ENCODE measurements at regions not wholly inside any gene's neighbourhood (a gene's known extent, or its start where the extent isn't known, plus 50 kb on each side); places are given as distances from the start of the nearest gene placed in this dataset.
"Not testable (repeated sequence)": the region's sequence is repeated elsewhere in the genome, so short reads cannot be mapped to it uniquely, and the experiment has no call there.

DNA sequence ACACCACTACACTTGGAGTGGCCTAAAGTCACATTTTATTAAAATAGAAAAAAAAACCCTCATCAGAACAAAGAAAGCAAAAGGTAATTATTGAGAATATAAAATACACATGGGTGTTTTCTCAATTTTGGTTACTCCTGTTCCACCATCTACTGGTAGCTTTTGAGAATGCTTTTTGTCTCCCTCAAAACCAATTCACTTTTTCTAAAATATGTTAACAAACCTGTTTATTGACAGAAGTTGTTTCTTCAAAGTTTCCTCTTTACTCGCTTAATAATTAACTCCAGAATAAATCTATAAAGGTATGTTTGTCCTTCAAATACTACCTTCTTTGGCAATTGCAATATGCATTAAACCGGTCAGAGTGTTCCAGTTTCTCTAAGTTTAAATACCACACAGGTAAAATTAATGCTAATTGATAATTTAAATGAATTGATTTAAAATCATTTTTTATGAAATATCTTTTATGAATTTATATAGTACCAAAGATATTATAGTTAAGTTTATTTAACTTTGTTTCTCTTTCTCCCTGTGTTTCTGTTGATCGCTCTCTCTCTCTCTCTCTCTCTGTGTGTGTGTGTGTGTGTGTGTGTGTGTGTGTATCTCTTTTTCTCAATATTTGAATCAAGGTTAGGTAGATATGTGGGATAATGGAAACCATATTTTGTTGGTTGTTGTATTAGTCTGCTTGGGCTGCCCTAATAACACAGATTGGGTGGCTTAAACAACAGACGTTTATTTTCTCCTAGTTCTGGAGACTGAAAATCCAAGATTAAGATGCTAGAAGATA is 487.4 kb downstream of the PRDM9 start:
- DNase-seq: no peak

- no peak for DNase-seq
Measured at GRCh38 chr5:23996525-23996924, 489.1 kb downstream of the PRDM9 start.

GRCh38 chr5:24005384-24005783 is 498.0 kb downstream of the PRDM9 start:
- no peak for DNase-seq

- not testable (repeated sequence) for DNase-seq
Measured at GRCh38 chr5:24017710-24018109, 510.3 kb downstream of the PRDM9 start.

DNA sequence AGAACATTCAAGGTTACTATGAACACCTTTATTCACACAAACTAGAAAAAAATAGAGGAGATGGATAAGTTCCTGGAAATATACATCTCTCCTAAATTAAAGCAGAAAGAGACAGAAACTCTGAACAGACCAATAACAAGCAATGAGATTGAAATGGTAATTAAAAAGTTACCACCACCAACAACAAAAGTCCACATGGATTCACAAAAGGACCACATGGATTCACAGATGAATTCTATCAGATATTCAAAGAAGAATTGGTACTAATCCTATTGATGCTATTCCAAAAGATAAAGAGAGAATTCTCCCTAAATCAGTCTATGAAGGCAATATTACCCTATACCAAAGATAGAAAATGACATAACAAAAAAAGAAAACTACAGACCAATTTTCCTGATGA is 518.9 kb downstream of the PRDM9 start:
- DNase-seq: no peak

DNA sequence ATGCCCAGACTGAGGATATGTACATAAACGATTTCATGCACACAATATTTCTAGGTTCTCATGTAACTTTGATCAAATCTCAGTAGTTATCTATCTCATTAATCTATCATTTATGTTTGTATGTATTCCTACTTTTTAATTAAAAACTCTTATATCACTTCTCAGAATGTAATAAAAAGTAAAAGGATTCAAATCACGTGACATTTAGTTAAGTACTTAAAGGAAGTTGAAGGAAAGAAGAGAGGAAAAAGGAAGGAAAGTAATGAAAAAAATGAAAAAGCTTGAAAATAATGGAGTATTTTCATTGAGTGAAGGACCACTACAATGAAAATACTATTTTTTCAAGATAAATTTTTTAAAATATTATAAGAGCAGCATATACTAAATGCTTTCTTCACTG is 535.3 kb downstream of the PRDM9 start:
- no peak for DNase-seq

GRCh38 chr5:24045046-24045445 is 537.6 kb downstream of the PRDM9 start:
- no peak for DNase-seq

DNA sequence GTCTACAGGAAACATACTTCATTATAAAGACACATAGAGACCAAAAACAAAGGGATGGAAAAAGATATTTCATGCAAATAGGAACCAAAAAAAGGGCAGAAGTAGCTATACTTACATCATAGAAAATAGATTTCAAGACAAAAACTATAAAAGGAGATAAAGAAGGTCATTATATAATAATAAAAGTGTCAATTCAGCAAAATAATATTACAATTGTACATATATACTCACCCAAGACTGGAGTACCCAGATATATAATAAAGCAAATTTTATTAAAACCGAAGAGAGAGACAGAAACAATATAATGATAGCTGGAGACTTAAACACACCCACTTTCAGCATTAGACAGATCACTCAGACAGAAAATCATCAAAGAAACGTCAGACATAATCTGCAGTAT is 546.3 kb downstream of the PRDM9 start:
- no peak for DNase-seq

DNA sequence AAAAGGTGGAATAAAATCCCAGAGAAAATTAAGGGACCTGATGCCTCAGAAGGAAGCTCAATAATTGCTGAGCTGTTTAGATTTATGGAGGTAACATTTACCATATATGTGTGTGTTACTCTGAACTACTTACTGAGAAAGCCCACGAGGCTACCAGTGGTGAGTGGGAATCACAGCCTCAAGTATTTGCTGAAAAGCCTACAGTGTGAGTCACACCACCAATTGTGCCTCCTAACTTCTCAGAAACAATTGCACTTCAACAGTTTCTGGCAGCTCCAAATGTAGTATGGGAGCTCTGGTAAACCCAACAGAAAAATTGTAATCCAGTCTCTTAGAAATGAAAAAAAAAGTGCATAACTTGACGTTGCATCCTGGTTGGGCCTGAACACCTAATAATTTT is 551.6 kb downstream of the PRDM9 start:
- no peak for DNase-seq

GRCh38 chr5:24059716-24060115 is 552.3 kb downstream of the PRDM9 start:
- no peak for DNase-seq

DNA sequence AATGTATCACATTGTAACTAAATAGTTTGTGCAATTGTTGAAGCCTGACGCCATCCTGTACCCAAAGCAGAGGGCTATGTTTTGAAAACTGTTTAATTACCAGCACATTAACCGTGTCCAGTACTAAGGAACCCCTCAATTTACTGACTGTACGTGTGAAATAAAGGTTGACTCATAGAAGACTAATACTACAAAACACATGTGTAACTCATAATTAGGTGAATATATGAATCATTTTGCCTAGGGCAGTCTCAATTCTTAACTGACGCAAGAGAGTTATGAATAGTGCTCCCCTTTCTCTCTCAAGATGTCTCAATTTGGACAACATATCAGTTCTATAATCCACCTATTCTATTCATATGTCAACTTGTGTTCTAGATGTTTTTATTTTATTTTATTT is 558.4 kb downstream of the PRDM9 start:
- no peak for DNase-seq

GRCh38 chr5:24067208-24067607 is 559.8 kb downstream of the PRDM9 start:
- no peak for DNase-seq

DNA sequence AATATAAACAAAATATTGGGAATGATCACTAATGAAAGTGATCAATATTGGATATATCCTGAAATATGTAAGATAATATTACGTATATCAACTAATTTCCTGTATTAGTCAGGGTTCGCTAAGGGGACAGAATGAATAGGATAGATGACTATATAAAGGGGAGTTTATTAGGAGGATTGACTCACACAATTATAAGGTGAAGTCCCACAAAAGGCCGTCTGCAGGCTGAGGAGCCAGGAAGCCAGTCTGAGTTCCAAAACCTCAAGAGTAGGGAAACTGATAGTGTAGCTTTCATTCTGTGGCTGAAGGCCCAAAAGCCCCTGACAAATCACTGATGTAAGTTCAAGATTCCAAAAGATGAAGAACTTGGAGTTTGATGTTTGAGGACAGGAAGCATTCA is 561.1 kb downstream of the PRDM9 start:
- DNase-seq: no peak

DNA sequence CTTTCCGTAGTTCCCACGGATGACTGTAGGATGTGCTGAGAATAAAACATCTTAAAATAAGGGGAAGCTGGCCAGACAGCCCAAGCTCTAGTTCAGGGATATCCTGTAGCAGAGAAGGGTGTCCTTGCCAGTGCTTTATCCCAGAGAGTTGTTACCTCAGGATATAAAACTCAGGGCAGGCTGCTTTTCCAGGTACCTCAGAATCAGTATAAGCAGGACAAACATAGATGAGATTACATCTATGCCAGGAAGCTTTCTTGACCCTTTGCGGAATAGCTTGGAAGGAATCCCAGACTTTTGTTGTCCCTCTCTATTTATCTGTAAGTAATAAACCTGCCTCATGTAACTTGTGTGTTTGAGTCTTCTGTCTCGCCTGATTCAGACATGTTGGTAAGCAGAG is 565.7 kb downstream of the PRDM9 start:
- DNase-seq: no peak

DNA sequence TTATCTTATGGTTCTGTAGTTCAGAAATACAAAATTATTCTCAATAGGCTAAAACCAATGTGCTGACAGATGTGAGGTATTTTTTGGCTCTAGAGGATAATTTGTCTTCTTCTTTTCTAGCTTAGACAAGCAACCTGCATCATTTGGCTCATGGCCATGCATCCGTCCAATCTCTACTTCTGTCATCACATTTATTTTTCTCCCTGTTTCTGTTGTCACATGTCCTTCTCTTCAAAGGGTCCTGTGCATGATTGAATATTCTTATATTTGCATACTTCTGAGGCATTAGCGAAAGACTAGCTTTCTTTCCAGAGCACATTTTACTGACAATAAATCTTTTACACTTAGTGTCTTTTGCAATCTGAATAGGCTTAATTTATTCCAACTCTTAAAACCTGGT is 564.7 kb downstream of the CDH10 start:
- no peak for DNase-seq

- DNase-seq: no peak
Measured at GRCh38 chr5:24094081-24094679, 550.6 kb downstream of the CDH10 start.

DNA sequence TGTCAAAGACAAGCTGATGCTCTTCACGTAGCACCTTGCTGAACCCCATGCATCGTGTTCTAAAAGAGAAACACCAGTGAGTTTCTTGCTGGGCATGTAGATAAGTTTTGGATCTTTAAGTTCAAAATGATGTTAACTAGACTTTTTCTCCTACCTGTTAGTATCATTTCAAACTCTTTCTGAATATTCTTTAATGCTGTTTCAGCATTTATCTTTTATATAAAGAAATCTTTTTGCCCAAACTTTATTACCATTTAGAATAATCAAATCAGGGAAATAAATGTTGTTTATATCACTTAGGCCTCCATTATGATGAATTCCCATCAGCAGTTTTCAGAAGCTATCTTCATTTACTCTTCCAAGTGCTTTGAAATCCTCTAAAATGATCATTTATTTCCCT is 542.8 kb downstream of the CDH10 start:
- no peak for DNase-seq

DNA sequence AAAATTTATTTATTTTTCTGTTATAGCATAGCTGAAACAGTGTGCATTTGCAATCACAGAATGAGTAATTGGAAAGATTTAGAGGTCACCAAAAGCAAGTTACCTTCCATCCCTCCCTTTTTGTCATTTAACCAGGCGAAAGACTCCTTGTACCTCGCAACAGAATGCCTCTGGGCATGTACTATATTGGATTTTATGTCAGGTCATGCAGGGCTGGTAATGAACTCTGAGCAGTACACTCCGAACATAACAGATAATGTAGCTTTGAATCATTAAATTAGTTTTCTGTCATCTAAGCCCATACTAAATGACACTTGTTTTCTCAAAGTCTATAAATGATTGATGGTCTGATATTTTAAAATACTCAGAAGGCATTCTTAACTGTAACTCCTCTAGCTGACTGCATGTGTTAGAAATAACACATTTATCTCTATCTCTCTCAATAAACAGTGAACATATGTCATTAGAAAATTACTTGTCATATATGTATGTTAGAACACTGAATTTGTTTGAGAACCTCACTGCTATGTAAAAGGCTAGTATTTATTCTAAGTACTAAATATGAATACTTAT is 541.2 kb downstream of the CDH10 start:
- DNase-seq: no peak

GRCh38 chr5:24110004-24110615 is 534.7 kb downstream of the CDH10 start:
- DNase-seq: no peak

- no peak for DNase-seq
Measured at GRCh38 chr5:24112420-24112819, 532.4 kb downstream of the CDH10 start.

- DNase-seq: no peak
Measured at GRCh38 chr5:24118351-24118750, 526.4 kb downstream of the CDH10 start.

DNA sequence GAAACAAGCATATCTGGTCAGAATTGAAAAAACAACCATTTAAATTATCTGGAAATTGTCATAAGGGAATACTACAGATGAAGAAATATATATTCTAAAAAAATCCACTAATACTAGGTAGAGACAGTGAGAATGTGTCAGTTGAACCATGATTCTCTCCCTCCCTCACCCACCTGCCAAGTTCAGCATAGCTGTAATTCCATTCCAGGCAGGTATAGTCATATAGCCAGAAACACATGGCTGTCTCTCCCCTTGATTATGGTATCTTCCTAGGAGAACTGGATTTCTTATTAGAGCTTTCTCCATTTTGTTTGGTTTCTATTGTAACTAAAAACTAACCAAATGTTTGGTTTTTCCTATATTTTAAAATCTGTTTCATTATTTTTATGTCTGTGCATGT is 509.2 kb downstream of the CDH10 start:
- no peak for DNase-seq

- peak; percentile 70 for DNase-seq
Measured at GRCh38 chr5:24141046-24141445, 503.7 kb downstream of the CDH10 start.

- no peak for DNase-seq
Measured at GRCh38 chr5:24142341-24142740, 502.4 kb downstream of the CDH10 start.

All from right forelimb (tissue), 1 donor.